Testis (tissue), 2 donors: ENCODE measurements at regions not wholly inside any gene's neighbourhood (a gene's known extent, or its start where the extent isn't known, plus 50 kb on each side); places are given as distances from the start of the nearest gene placed in this dataset.

Experiments used
- CTCF ChIP-seq, 3 experiments: fragments of 450-650 bp in 2 of 3; fragments of 200-600 bp in 1 of 3; sonication (generic) in 1 of 3; IDR thresholded peaks; one replicate each; pipeline ENCODE4 v1.5.1; 2016 to 2019; ENCODE audit warnings: antibody characterized with exemption in 3 of 3, mild to moderate bottlenecking in 2 of 3, moderate library complexity in 1 of 3
- POLR2A ChIP-seq: fragments of 450-650 bp; IDR thresholded peaks from one replicate; pipeline ENCODE4 v1.6.1; 2017; ENCODE audit warnings: antibody characterized with exemption, mild to moderate bottlenecking, moderate library complexity

GRCh38 chr2:37873229-37873628 lies 51.9 kb upstream of the RMDN2 start:
- TF ChIP-seq CTCF (IDR thresholded peaks at IDR 0.05) = no peak
- no peak for TF ChIP-seq POLR2A
